H1 (cell line): ENCODE measurements at regions not wholly inside any gene's neighbourhood (a gene's known extent, or its start where the extent isn't known, plus 50 kb on each side); places are given as distances from the start of the nearest gene placed in this dataset.

Experiments used
- BRCA1 ChIP-seq: IDR thresholded peaks from 2 replicates; pipeline ENCODE4 v1.6.1; 2012; ENCODE audit warnings: low read depth, low read length, improper control_type of control experiment
- CHD7 ChIP-seq: fragments of 300-600 bp; sonication (generic); IDR thresholded peaks from 2 replicates; pipeline ENCODE4 v1.7.1; 2012; ENCODE audit warnings: low read length, moderate library complexity, mild to moderate bottlenecking, inconsistent platforms; ENCODE audit not compliant: insufficient replicate concordance
- CTBP2 ChIP-seq: IDR thresholded peaks from 2 replicates; pipeline ENCODE4 v1.7.0; 2011; ENCODE audit warnings: borderline replicate concordance, mild to moderate bottlenecking, moderate library complexity, mixed read lengths, low read length; ENCODE audit not compliant: insufficient read depth, insufficient read length
- EP300 ChIP-seq, 2 experiments: IDR thresholded peaks; 1 replicate in 1 of 2; 2 replicates in 1 of 2; pipeline ENCODE4 v1.6.1; 2011 to 2012; ENCODE audit warnings: low read depth in 2 of 2, low read length in 2 of 2, mild to moderate bottlenecking in 2 of 2, borderline replicate concordance in 1 of 2, inconsistent platforms in 1 of 2, moderate library complexity in 1 of 2
- FOSL1 ChIP-seq: IDR thresholded peaks from 2 replicates; pipeline ENCODE4 v1.6.1; 2011; ENCODE audit warnings: mild to moderate bottlenecking, low read depth, low read length, moderate library complexity; ENCODE audit not compliant: insufficient read depth
- KDM4A ChIP-seq: IDR thresholded peaks from one replicate; pipeline ENCODE4 v1.7.1; 2012; ENCODE audit warnings: low read depth, mild to moderate bottlenecking, moderate library complexity, low read length, inconsistent platforms; ENCODE audit not compliant: severe bottlenecking
- MAFK ChIP-seq: IDR thresholded peaks from 2 replicates; pipeline ENCODE4 v1.6.1; 2012; ENCODE audit warnings: low read depth, mild to moderate bottlenecking, improper control_type of control experiment, low read length
- POLR2A ChIP-seq, 2 experiments: IDR thresholded peaks; 1 replicate in 1 of 2; 2 replicates in 1 of 2; pipeline ENCODE4 v1.6.1; 2011; ENCODE audit warnings: low read depth in 2 of 2, low read length in 2 of 2, mild to moderate bottlenecking in 2 of 2; ENCODE audit errors: control extremely low read depth in 1 of 2
- RBBP5 ChIP-seq: IDR thresholded peaks from 2 replicates; pipeline ENCODE4 v1.7.1; 2012; ENCODE audit warnings: low read depth, mild to moderate bottlenecking, inconsistent platforms, low read length, moderate library complexity, borderline replicate concordance
- SAP30 ChIP-seq: fragments of 300-600 bp; sonication (generic); IDR thresholded peaks from 2 replicates; pipeline ENCODE4 v1.7.1; 2012; ENCODE audit warnings: low read length, moderate library complexity, mild to moderate bottlenecking, inconsistent platforms; ENCODE audit not compliant: insufficient read depth, insufficient replicate concordance
- SRF ChIP-seq: IDR thresholded peaks from 2 replicates; pipeline ENCODE4 v1.6.1; 2011; ENCODE audit warnings: mild to moderate bottlenecking, low read depth, low read length, moderate library complexity

GRCh38 chr9:88321764-88322163, 66.5 kb upstream of the SPIN1 start (continued):
- no peak for TF ChIP-seq CHD7
- TF ChIP-seq MAFK = no peak
- TF ChIP-seq BRCA1 = no peak
- no peak for TF ChIP-seq KDM4A
- TF ChIP-seq FOSL1 = no peak
- no peak for TF ChIP-seq POLR2A (IDR thresholded peaks at IDR 0.05; ENCODE audit: control extremely low read depth in 1 of 2, low read depth in 2 of 2, low read length in 2 of 2)
- TF ChIP-seq CTBP2 = no peak
- TF ChIP-seq RBBP5 = no peak
- no peak for TF ChIP-seq SRF
- no peak for TF ChIP-seq SAP30
- no peak for TF ChIP-seq EP300 (IDR thresholded peaks at IDR 0.05; ENCODE audit: borderline replicate concordance in 1 of 2, low read depth in 2 of 2, low read length in 2 of 2)
- TF ChIP-seq, all 59 proteins: peak for 0
